Colonic mucosa (tissue), 4 donors: ENCODE measurements at regions not wholly inside any gene's neighbourhood (a gene's known extent, or its start where the extent isn't known, plus 50 kb on each side); places are given as distances from the start of the nearest gene placed in this dataset.

Experiments
- DNase-seq: peaks from one replicate; pipeline ENCODE4 v3.0.0-alpha.2; 2020
- H3K27ac ChIP-seq: fragments of 200-600 bp; one replicate; pipeline ENCODE4 v1.8.0; 2021
- H3K27me3 ChIP-seq: fragments of 200-600 bp; one replicate; pipeline ENCODE4 v1.8.0; 2021
- H3K36me3 ChIP-seq: fragments of 200-600 bp; one replicate; pipeline ENCODE4 v1.8.0; 2021
- H3K4me1 ChIP-seq: fragments of 200-600 bp; one replicate; pipeline ENCODE4 v1.8.0; 2021; ENCODE audit warnings: mild to moderate bottlenecking
- H3K4me3 ChIP-seq: fragments of 200-600 bp; one replicate; pipeline ENCODE4 v1.8.0; 2021
- H3K9ac ChIP-seq, 2 donors: one replicate each; pipeline ENCODE4 v1.7.0; 2013; ENCODE audit warnings: control low read depth in 2 of 2, low read depth in 2 of 2, low read length in 2 of 2
- H3K9me3 ChIP-seq: fragments of 200-600 bp; one replicate; pipeline ENCODE4 v1.8.0; 2021
- CTCF ChIP-seq: fragments of 200-600 bp; IDR thresholded peaks from one replicate; pipeline ENCODE4 v1.8.0; 2022; ENCODE audit warnings: antibody characterized with exemption, mild to moderate bottlenecking
- intact Hi-C: fragments of 100-400 bp; cut with DNase I; formaldehyde crosslinking; loops from one replicate; pipeline ENCODE4 v1.14.1; 2022
- donor health status: healthy.
- donor health status: DM: no; HTN: no; CAD: no.
- donor health status: DM: no; HTN: no; CAD: no.

GRCh38 chr2:153179808-153180207 lies 298.8 kb downstream of the RPRM start:
- Histone ChIP-seq H3K4me3 (no peak overlapping the region), H3K27ac (no peak overlapping the region), H3K9ac (no peak overlapping the region), H3K27me3 (no peaks in the 10 kb centered on the region), H3K4me1 (no peaks in the 10 kb centered on the region), H3K36me3 (no peaks in the 10 kb centered on the region), H3K9me3 (no peaks in the 10 kb centered on the region)
- intact Hi-C loops, result no loop called here
- no peak for DNase-seq
- no peak for TF ChIP-seq CTCF

- no peak for DNase-seq
Measured at GRCh38 chr2:153169609-153170008, 309.0 kb downstream of the RPRM start.

GRCh38 chr2:153165021-153165420 lies 313.5 kb downstream of the RPRM start:
- TF ChIP-seq CTCF, result no peak
- intact Hi-C loops, result loop anchor here (10.0 kb wide), 1 partner anchor 350 kb away; no protein-coding TSS in a partner anchor
- Histone ChIP-seq H3K9ac (no peak overlapping the region), H3K9me3 (no peaks in the 10 kb centered on the region), H3K36me3 (no peaks in the 10 kb centered on the region), H3K27me3 (no peaks in the 10 kb centered on the region), H3K27ac (no peak overlapping the region), H3K4me1 (no peaks in the 10 kb centered on the region), H3K4me3 (no peak overlapping the region)
- DNase-seq, result no peak

More at GRCh38 chr2:153169609-153170008, 309.0 kb downstream of the RPRM start:
- Histone ChIP-seq H3K9me3 (no peaks in the 10 kb centered on the region), H3K4me1 (no peaks in the 10 kb centered on the region), H3K9ac (no peak overlapping the region), H3K27me3 (no peaks in the 10 kb centered on the region), H3K36me3 (no peaks in the 10 kb centered on the region), H3K4me3 (no peak overlapping the region), H3K27ac (no peak overlapping the region)
- TF ChIP-seq CTCF, result no peak
- intact Hi-C loops, result loop anchor here (10.0 kb wide), 1 partner anchor 345 kb away; no protein-coding TSS in a partner anchor

- no peak overlapping the region for H3K27ac ChIP-seq
- H3K9ac ChIP-seq, result no peak overlapping the region
- H3K4me3 ChIP-seq, result no peak overlapping the region
- no peaks in the 10 kb centered on the region for H3K27me3 ChIP-seq
- H3K36me3 ChIP-seq, result no peaks in the 10 kb centered on the region
- no peaks in the 10 kb centered on the region for H3K4me1 ChIP-seq
- intact Hi-C loops, result loop anchor here (10.0 kb wide), 1 partner anchor 352 kb away; no protein-coding TSS in a partner anchor
- DNase-seq, result no peak
- no peaks in the 10 kb centered on the region for H3K9me3 ChIP-seq
- TF ChIP-seq CTCF, result peak; percentile 26
Measured at GRCh38 chr2:153163055-153163454, 315.5 kb downstream of the RPRM start.

- H3K27ac ChIP-seq, result no peak overlapping the region
- intact Hi-C loops, result no loop called here
Measured at GRCh38 chr2:153156743-153157142, 321.8 kb downstream of the RPRM start.

More at GRCh38 chr2:153156743-153157142, 321.8 kb downstream of the RPRM start:
- Histone ChIP-seq H3K4me3 (no peak overlapping the region), H3K4me1 (no peaks in the 10 kb centered on the region), H3K9ac (no peak overlapping the region), H3K36me3 (no peaks in the 10 kb centered on the region), H3K9me3 (no peaks in the 10 kb centered on the region), H3K27me3 (no peaks in the 10 kb centered on the region)
- no peak for TF ChIP-seq CTCF
- no peak for DNase-seq
